Pons (tissue), 1 donor: ENCODE measurements at regions not wholly inside any gene's neighbourhood (a gene's known extent, or its start where the extent isn't known, plus 50 kb on each side); places are given as distances from the start of the nearest gene placed in this dataset.
"Not testable (repeated sequence)": the region's sequence is repeated elsewhere in the genome, so short reads cannot be mapped to it uniquely, and the experiment has no call there.

ENCODE experiments used
- DNase-seq: peaks from one replicate; pipeline ENCODE4 v3.0.0-alpha.2; 2016; ENCODE audit warnings: low spot score

DNA sequence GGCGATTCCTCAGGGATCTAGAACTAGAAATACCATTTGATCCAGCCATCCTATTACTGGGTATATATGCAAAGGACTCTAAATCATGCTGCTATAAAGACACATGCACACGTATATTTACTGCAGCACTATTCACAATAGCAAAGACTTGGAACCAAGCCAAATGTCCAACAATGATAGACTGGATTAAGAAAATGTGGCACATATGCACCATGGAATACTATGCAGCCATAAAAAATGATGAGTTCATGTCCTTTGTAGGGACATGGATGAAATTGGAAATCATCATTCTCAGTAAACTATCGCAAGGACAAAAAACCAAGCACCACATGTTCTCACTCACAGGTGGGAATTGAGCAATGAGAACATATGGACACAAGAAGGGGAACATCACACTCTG is 93.1 kb upstream of the NT5E start:
- DNase-seq, result not testable (repeated sequence)

DNA sequence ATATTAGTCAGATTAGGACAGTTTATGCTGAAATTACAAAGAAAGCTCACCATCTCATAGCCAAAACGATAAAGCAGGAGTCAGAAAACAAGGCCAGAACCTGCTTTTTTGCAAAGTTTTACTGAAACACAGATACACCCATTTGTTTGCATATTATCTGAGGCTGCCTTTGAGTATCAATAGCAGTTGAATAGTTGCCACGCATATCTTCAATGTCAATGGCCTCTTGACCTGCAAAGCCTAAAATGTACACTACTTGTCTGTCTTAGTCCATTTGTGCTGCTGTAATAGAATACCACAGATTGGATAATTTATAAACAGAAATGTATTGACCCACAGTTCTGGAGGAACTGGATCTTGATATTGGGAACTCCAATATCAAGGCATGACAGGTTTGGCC is 94.1 kb upstream of the NT5E start:
- no peak for DNase-seq

DNA sequence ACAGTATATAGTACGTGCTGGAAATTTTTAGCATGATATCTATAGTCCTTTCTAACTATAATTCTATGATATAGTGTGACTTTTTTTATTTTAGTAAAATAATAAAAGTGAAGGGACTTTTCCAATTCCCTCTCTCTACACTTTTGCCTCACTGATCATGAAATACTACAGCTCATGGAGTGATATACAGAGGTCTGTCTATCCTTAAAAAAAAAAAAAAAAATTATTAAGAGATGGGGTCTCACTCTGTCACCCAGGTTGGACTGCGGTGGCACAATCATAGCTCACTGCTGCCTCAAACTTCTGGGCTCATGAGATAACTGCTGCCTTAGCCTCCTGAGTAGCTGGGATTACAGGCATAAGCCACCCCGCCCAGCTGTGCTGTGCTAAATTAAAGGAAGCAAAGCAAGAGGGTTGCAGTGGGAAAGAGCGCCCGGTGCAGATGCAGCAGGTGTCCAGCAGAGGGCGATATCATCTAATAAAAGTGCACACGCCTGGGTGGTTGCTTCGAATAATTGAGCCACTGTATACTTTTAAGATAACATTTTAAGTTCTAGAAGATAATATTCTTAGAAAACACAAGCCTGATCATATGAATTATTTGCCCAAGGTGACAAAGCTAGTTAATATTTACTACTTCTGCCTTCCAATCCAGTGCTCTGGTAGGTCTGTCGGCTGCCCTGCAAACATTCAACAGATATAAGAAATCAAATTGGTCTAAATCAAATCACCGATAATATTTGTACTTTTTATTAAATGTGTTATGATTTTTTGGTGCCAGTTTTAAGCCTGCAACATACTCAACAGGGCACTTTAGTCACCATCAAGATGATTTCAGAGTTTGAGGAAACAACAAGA is 94.9 kb upstream of the NT5E start:
- peak; percentile 49 for DNase-seq

DNA sequence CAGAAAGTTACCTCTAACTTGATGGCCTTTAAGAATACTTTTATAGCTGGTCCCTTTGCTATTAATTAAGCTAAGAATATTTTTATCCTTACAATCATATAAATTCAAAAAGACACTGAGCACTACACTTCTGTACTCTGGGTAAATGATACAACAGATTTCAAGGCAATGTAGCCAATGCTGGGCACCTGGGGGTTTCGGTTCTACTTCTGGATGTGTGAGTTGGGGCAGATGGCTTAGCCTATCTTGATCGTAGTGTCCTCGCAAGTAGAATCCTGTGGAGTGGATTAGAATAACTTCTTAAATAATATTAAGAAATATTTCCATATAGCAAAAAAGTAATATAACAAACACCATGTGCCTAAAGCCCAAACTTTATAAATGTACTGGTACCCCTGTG is 96.9 kb upstream of the NT5E start:
- no peak for DNase-seq

DNA sequence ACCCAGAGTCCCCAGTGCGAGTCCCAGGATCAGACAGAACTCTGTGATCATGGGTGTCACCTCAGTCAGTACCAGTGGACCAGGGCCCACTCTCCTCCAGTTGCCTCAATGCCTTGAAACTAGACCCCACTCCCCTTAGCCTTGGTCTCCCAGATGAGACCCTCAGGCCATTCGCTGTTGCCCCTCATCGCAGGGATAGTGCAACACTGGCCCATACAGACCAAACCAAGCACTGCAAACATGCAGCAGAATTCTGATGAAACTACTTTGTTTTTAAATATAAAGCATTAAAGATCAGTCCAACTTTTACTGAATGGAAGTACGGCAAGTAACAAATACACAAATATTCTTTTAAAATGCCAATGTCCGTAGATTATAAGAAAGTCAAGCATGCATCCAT is 101.2 kb upstream of the NT5E start:
- DNase-seq, result no peak

DNA sequence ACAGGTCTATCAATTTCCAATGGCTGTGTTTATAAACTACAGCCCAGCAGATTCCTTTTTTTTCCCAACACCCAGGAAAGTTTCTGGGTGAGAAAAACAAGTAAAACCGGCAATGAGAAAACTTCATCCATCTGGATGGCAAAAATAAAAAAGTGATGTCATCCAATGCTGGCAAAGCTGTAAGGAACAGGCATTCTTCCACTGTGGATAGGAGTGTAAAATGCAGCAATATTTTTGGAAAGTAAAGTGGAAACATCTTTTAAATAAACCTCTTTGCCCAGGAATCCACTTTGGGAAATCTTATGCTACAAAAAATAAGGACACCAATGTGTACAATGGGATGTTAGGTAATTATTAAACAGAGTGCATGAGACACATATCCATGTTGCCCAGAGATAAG is 102.1 kb upstream of the NT5E start:
- DNase-seq, result no peak

DNA sequence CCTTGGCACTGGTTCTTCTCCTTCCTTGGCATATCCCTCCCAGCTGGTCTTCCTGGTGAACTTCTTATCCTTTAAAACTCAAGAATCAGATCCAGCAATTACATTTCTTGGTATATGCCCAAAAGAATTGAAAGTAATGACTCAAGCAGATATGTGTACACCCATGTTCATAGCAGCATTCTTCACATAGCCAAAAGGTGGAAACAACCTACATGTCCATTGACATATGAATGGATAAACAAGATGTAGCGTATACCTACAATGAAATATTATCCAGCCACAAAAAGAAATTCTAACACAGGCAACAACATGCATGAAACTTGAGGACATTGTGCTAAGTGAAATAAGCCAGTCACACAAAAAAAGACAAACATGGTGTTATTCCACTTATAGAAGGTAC is 103.7 kb upstream of the NT5E start:
- DNase-seq, result no peak

DNA sequence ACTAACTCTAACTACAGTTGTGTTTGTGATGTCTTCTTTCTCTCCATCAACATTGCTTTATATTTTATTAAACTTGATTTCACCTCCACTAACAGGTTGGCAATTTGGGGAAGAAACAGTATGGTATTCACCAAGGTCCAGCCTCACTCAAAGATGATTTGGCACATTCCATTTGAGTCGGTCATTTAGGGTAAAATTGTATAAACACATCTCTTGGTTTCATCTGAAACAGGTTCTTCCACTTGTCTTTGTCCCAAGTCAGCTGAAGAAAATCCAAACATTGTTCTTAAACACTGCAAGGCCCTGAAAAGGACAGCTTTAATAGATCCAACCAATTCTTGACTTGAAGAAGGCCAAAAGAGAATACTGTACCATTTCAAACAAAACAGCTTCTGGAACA is 104.9 kb upstream of the NT5E start:
- no peak for DNase-seq

DNA sequence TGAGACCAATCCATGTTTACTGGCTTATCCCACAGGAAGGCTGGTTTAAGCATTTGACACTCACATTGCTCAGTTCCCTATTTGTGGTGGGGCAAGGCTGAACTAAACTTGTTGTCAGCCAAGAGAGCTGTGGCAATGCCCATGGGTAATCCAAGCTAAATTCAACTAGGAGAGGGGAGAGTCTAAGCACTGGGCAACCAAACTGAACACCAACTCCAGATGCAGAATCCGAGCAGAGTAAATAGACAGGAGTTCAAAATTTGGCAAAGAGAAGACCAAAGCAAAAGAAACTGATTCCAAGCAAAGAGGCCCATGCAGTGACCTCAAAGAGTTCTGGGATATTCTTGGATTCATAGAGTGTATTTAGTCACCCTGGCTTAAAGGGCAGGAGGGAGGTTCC is 106.5 kb upstream of the NT5E start:
- DNase-seq, result no peak

DNA sequence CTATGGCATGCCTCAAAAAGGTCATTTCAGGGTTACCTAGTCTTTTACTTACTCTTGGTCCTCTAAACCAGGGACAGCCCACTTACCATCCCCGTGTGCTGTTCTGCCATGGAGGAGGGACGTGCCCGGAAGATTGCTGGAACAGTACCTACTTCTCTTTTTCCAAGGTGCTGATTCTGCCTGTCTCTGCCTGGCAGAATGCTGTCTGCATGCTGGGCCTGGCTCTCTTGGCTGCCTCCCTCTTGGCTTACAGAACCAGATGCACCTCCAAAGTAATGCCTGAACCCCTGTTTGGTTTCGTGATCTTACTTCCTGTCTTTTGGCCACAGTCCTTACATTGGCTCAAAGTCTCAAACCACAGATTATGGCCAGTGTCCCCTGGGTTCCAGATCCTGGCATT is 120.7 kb upstream of the NT5E start:
- DNase-seq, result no peak

DNA sequence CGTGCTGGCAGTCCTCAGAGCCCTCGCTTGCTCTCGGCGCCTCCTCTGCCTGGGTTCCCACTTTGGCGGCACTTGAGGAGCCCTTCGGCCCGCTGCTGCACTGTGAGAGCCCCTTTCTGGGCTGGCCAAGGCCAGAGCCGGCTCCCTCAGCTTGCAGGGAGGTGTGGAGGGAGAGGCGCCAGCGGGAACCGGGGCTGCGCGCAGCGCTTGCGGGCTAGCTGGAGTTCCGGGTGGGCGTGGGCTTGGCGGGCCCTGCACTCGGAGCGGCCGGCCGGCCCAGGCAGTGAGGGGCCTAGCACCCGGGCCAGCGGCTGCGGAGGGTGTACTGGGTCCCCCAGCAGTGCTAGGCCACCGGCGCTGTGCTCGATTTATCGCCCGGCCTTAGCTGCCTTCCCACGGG is 124.1 kb upstream of the NT5E start:
- DNase-seq, result not testable (repeated sequence)

DNA sequence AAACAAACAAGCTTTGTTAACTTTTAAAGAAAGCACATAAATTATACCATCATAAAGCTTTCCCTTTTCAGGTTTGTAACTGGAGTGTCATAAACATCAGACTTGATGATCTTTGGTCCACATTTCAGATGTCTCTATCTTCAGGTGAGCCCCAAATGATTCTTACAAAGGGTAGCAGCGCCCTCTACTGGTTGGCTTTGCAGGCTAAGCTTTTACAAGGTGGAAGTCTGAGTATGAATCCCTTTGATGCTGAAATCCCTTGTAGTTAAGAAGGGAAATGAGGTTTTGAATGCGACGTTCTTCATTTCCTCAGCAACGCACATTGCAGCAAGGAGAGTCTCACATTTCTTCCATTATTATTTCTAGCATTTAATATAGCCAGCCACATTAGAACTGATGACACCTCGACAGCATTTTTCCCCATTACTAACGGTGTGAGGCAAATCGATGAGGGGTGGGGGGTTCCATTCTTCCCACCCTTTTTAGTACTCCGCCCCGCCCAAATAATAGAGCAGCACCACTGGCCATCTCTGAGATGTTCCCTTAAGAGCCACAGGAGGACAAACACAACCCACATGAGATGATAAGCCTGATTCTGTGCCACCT is 126.3 kb upstream of the NT5E start:
- DNase-seq, result peak; percentile 84

DNA sequence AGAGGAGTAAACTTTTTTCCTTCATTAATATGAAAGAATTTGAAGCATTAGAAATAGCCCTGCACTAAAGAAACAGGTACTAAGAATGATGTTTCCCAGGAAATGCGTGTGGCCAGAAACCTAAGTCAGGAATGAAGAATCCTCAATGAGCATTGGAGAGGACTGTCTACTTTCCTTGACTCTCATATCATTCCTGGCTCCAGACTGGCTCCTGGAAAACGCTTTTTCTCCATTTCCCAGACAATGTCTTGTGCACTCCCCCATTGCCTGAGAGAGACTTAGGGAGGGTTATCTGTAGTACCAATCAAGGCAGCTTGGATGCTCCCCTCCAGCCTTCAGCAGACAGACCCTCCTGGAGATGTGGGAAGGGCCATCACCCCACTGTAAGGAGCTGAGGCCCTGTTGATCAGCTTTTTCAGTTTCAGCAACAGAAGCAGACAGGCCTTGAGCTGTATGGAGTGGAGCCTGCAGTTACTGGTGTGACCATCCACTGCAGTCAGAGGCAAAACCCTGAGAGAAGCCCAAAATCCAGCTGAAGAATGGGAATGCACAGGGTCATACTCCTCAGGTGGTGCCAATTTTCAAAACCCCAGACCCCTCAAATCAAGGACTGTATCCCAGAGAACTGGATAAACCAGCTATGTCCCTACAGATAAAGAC is 127.3 kb upstream of the NT5E start:
- no peak for DNase-seq

DNA sequence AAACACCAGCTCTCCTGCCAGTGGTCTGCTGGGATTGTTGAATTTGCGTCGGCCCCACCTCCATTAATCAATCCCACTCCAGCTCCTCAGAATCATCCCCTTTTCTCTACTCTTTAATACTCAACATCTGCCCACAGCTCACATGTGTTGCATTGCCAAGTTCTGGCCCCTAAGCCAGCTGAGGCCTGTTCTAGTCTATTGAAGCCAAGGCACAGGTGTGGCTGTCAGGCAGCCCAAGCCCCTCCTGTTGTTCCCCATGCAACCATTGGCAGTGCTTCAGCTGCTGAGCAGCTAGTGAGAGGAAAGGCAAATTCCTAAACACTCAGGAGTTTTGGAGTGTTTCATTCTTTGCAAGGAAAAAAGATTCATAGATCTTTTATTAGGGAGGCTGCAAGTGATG is 128.0 kb upstream of the NT5E start:
- DNase-seq, result no peak

DNA sequence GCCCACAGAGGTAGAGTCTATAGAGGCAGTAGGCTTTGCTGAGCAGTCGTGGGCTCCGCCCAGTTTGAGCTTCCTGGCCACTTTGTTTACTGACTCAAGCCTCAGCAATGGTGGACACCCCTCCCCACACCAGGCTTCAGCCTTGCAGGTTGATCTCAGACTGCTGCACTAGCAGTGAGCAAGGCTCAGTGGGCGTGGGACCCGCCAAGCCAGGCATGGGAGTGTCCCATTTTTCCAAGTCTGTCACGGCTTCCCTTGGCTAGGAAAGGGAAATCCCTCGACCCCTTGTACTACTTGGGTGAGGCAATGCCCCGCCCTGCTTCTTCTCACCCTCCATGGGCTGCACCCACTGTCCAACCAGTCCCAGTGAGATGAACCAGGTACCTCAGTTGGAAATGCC is 135.3 kb upstream of the NT5E start:
- no peak for DNase-seq

DNA sequence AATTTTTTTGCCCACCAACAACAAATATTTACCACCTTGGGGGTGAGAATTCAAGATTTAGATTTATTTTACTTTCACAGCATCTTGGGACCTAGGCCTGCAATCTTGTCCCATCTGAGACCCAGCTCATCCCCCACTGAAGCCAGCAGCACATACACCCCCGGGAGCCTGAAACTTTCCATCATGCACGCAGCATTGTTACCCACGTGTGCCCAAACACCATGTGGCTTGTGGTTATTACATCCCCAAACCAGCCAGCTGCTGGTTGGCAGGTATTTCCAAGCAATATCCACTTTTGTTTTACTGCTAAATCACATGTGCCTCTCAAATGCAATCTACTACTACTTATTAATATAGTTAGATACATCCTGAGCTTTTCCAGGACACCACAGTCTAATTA is 149.3 kb upstream of the NT5E start:
- DNase-seq, result no peak

DNA sequence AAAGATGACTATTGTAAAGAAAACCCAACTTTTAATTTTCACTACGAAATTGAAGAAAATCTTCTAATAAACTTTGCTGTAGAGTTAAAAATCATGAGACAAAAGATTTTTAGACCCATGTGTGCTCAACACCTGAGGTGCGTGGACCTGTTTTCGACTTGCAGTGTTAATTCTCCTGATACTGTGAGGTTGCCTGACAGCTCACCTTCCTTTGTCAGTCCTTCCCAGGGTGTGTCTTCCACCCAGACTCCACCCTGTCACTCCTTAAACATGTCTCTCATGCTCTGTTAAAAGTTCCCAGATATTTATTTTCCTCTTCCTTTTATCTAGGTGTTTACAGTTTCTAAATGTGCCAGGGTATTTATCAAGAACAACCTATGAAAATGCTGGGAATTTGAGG is 151.3 kb upstream of the NT5E start:
- DNase-seq, result no peak

DNA sequence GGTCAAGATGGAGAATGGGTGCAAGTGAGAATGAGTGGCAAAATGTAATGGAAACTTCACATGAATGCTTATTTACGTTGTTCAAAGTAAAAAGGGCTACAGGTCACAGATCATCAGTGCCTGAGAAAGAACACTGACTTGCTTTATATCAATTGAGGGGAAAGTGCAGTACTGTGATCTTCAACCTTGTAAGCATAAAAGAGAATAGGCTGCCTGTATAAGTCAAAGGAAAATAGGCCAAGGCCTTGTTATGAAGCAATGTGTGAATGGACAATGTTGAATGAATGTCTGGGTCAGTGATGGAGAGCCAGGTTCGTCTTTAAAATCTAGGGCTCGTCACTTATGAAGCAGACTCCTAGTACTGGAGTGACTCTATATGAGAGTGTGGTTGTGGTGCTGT is 158.6 kb upstream of the NT5E start:
- DNase-seq, result no peak

DNA sequence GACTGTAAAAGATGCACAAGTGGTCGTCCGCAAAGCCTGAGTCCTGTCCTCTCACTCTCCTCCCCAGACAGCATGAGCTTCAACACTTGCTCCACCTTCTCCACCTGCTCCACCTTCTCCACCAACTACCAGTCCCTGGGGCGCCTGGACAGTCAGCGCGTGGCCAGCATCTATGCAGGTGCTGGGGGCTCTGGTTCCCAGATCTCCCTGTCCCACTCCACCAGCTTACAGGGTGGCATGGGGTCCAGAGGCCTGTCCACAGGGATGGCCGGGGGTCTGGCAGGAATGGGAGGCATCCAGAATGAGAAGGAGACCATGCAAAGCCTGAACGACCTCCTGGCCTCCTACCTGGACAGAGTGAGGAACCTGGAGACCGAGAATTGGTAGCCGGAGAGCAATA is 162.2 kb upstream of the NT5E start:
- DNase-seq, result no peak

DNA sequence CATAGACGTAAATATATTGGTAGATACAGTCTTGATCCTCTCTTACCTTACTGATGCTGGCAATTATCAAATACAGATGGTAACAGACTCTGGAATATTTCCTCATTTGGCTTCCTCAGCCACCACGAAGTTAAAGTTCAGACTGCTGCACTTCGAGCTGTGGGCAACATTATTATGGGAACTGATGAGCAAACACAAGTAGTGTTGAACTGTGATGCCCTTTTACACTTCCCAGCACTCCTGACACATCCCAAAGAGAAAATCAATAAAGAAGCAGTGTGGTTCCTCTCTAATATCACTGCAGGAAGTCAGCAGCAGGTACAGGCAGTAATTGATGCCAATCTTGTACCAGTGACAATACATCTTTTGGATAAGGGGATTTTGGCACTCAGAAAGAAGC is 162.7 kb upstream of the NT5E start:
- no peak for DNase-seq

DNA sequence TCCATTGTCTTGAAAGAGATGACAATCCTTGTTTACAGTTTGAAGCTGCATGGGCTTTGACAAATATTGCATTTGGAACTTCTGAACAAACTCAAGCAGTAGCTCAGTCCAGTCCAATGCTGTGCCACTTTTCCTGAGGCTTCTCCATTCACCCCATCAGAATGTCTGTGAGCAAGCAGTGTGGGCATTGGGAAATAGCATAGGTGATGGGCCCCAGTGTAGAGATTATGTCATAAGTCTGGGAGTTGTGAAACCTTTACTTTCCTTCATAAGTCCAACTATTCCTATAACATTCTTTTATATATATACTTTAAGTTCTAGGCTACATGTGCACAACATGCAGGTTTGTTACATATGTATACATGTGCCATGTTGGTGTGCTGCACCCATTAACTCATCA is 163.4 kb upstream of the NT5E start:
- DNase-seq, result not testable (repeated sequence)

DNA sequence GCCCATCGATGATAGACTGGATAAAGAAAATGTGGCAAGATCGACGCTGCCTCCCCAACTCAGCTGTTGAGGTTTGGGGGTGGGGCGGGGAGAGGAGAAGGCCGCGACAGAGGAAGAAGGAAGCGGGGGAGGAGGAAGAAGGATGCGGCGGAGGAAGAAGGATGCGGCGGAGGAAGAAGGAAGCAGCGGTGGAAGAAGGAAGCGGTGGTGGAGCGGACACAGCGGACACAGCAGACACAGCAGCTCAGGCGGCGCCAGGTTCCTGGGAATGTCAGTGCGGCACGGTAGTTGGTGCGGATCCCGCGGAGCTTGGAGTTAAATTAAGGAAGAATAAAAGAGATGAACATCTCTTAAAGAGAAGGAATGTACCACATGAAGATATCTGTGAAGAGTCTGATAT is 163.9 kb upstream of the NT5E start:
- no peak for DNase-seq

DNA sequence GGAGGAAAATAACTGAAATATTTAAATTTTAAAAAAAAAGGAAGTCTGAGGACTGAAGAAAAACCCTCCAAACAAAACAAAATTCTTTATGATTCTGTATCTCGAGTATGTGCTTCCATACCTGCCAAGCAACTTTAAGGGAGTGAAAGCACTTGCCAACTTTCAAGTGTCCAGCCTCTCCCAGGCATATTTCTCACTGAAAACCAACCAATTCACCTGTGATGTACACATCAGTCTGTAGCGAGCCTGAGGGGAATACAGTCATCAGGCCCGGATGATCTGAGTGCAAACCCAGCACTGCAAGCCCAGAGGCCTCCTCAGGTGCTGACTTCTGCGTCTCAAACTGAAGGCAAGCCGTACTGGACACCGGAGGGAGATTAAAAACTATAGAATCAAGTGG is 164.8 kb upstream of the NT5E start:
- DNase-seq, result no peak
